ENCODE measurements at regions not wholly inside any gene's neighbourhood (a gene's known extent, or its start where the extent isn't known, plus 50 kb on each side); places are given as distances from the start of the nearest gene placed in this dataset.

DNA sequence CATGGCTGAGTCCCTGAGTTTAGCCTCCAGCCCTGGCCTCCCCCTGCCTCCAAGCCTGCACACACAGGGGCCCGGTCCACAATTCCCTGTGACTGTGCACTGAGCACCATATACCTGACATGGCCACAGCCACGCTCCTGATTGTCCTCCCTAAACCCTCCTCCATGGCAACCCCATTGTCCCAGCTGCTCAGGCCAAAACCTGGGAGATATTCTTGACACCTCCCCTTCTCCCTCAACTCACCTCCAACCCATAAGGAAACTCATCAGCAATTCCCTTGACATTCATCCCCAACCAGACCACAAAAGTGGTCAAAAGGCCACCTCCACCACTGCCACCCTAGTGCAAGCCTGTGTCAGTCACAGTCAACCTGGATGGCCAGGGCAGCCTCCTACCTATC, 107.5 kb upstream of the MVB12B start:
- TF ChIP-seq YY1 (IDR thresholded peaks at IDR 0.05; ENCODE audit: insufficient read depth, insufficient read length) (no peak), ZNF274 (IDR thresholded peaks at IDR 0.05; ENCODE audit: low read depth, low read length) (no peak), SUZ12 (IDR thresholded peaks at IDR 0.05; ENCODE audit: extremely low read depth, insufficient read depth, insufficient read length) (no peak)

Data from NT2/D1 (cell line).